H7 (cell line): ENCODE measurements at regions not wholly inside any gene's neighbourhood (a gene's known extent, or its start where the extent isn't known, plus 50 kb on each side); places are given as distances from the start of the nearest gene placed in this dataset.

ENCODE experiments used
- DNase-seq: peaks from one replicate; pipeline ENCODE4 v3.0.0; 2012
- H3K27me3 ChIP-seq: 2 replicates; pipeline ENCODE4 v1.6.0; 2011; ENCODE audit warnings: mild to moderate bottlenecking, low read length; ENCODE audit not compliant: control insufficient read depth, insufficient read depth
- H3K36me3 ChIP-seq: replicated peaks from 2 replicates; pipeline ENCODE4 v1.5.1; 2011; ENCODE audit warnings: low read length; ENCODE audit not compliant: control insufficient read depth, insufficient read depth
- H3K4me3 ChIP-seq: 2 replicates; pipeline ENCODE4 v1.5.1; 2011; ENCODE audit warnings: low read depth, mild to moderate bottlenecking, control low read depth, low read length, moderate library complexity; ENCODE audit not compliant: insufficient read depth

- Histone ChIP-seq H3K27me3 (no peaks in the 10 kb centered on the region), H3K36me3 (no peaks in the 10 kb centered on the region), H3K4me3 (no peak overlapping the region)
- no peak for DNase-seq
Measured at GRCh38 chr18:6553234-6553900, 138.7 kb upstream of the L3MBTL4 start.

- DNase-seq = no peak
- Histone ChIP-seq H3K4me3 (no peak overlapping the region), H3K27me3 (no peaks in the 10 kb centered on the region), H3K36me3 (no peaks in the 10 kb centered on the region)
Measured at GRCh38 chr18:6557057-6557769, 142.5 kb upstream of the L3MBTL4 start.

- DNase-seq = no peak
- Histone ChIP-seq H3K4me3 (no peak overlapping the region), H3K36me3 (no peaks in the 10 kb centered on the region), H3K27me3 (no peaks in the 10 kb centered on the region)
Measured at GRCh38 chr18:6557770-6558248, 143.1 kb upstream of the L3MBTL4 start.

GRCh38 chr18:6558446-6559156 is 143.9 kb upstream of the L3MBTL4 start:
- H3K4me3 ChIP-seq = no peak overlapping the region
- no peak for DNase-seq
- H3K27me3 ChIP-seq = no peaks in the 10 kb centered on the region
- no peaks in the 10 kb centered on the region for H3K36me3 ChIP-seq

- Histone ChIP-seq H3K27me3 (no peaks in the 10 kb centered on the region), H3K36me3 (no peaks in the 10 kb centered on the region), H3K4me3 (no peak overlapping the region)
- no peak for DNase-seq
Measured at GRCh38 chr18:6559296-6559695, 144.6 kb upstream of the L3MBTL4 start.

GRCh38 chr18:6561016-6561415 is 146.3 kb upstream of the L3MBTL4 start:
- DNase-seq = no peak
- Histone ChIP-seq H3K27me3 (no peaks in the 10 kb centered on the region), H3K4me3 (no peak overlapping the region), H3K36me3 (no peaks in the 10 kb centered on the region)

- Histone ChIP-seq H3K4me3 (no peak overlapping the region), H3K36me3 (no peaks in the 10 kb centered on the region), H3K27me3 (no peaks in the 10 kb centered on the region)
- no peak for DNase-seq
Measured at GRCh38 chr18:6561420-6561861, 146.7 kb upstream of the L3MBTL4 start.

GRCh38 chr18:6561862-6562291 is 147.2 kb upstream of the L3MBTL4 start:
- Histone ChIP-seq H3K36me3 (no peaks in the 10 kb centered on the region), H3K27me3 (no peaks in the 10 kb centered on the region), H3K4me3 (no peak overlapping the region)
- no peak for DNase-seq

- no peak for DNase-seq
- no peaks in the 10 kb centered on the region for H3K27me3 ChIP-seq
Measured at GRCh38 chr18:6563896-6564295, 149.2 kb upstream of the L3MBTL4 start.

GRCh38 chr18:6564950-6565814 is 150.5 kb upstream of the L3MBTL4 start:
- DNase-seq = no peak
- Histone ChIP-seq H3K36me3 (no peaks in the 10 kb centered on the region), H3K4me3 (no peak overlapping the region), H3K27me3 (no peaks in the 10 kb centered on the region)

More at GRCh38 chr18:6563896-6564295, 149.2 kb upstream of the L3MBTL4 start:
- Histone ChIP-seq H3K36me3 (no peaks in the 10 kb centered on the region), H3K4me3 (no peak overlapping the region)

- Histone ChIP-seq H3K4me3 (no peak overlapping the region), H3K36me3 (no peaks in the 10 kb centered on the region), H3K27me3 (no peaks in the 10 kb centered on the region)
- no peak for DNase-seq
Measured at GRCh38 chr18:6565815-6566081, 151.0 kb upstream of the L3MBTL4 start.

- H3K27me3 ChIP-seq = no peaks in the 10 kb centered on the region
- no peaks in the 10 kb centered on the region for H3K36me3 ChIP-seq
- no peak for DNase-seq
- H3K4me3 ChIP-seq = no peak overlapping the region
Measured at GRCh38 chr18:6566338-6566911, 151.7 kb upstream of the L3MBTL4 start.

GRCh38 chr18:6569813-6570212 is 155.1 kb upstream of the L3MBTL4 start:
- Histone ChIP-seq H3K4me3 (no peak overlapping the region), H3K36me3 (no peaks in the 10 kb centered on the region)

GRCh38 chr18:6570581-6571238 is 156.0 kb upstream of the L3MBTL4 start:
- DNase-seq = no peak
- H3K27me3 ChIP-seq = no peaks in the 10 kb centered on the region
- H3K4me3 ChIP-seq = no peak overlapping the region
- H3K36me3 ChIP-seq = no peaks in the 10 kb centered on the region

More at GRCh38 chr18:6569813-6570212, 155.1 kb upstream of the L3MBTL4 start:
- no peak for DNase-seq
- no peaks in the 10 kb centered on the region for H3K27me3 ChIP-seq
